ENCODE measurements at regions not wholly inside any gene's neighbourhood (a gene's known extent, or its start where the extent isn't known, plus 50 kb on each side); places are given as distances from the start of the nearest gene placed in this dataset.
A peak's percentile ranks its signal among the peaks of the same experiment; 100 is the strongest.
"Not testable (repeated sequence)": the region's sequence is repeated elsewhere in the genome, so short reads cannot be mapped to it uniquely, and the experiment has no call there.

GRCh38 chr2:87319705-87320104 is 298.1 kb upstream of the PLGLB1 start:
- DNase-seq = not testable (repeated sequence)

GRCh38 chr2:87321201-87321600 is 299.6 kb upstream of the PLGLB1 start:
- DNase-seq = not testable (repeated sequence)

- DNase-seq = peak; percentile 9
Observed at GRCh38 chr2:87324335-87325041, 302.8 kb upstream of the PLGLB1 start.

GRCh38 chr2:87325042-87325910 is 303.6 kb upstream of the PLGLB1 start:
- not testable (repeated sequence) for DNase-seq

- not testable (repeated sequence) for DNase-seq
Observed at GRCh38 chr2:87325911-87326294, 304.3 kb upstream of the PLGLB1 start.

GRCh38 chr2:87326754-87327153 is 305.1 kb upstream of the PLGLB1 start:
- not testable (repeated sequence) for DNase-seq

- DNase-seq = not testable (repeated sequence)
Observed at GRCh38 chr2:87327648-87328371, 306.2 kb upstream of the PLGLB1 start.

- DNase-seq = not testable (repeated sequence)
Observed at GRCh38 chr2:87329529-87329928, 307.9 kb upstream of the PLGLB1 start.

GRCh38 chr2:87330486-87330885 is 308.8 kb upstream of the PLGLB1 start:
- DNase-seq = not testable (repeated sequence)

GRCh38 chr2:87331940-87332583 is 310.4 kb upstream of the PLGLB1 start:
- not testable (repeated sequence) for DNase-seq

GRCh38 chr2:87334888-87335287 is 313.2 kb upstream of the PLGLB1 start:
- DNase-seq = not testable (repeated sequence)

GRCh38 chr2:87338998-87339397 is 317.4 kb upstream of the PLGLB1 start:
- DNase-seq = not testable (repeated sequence)

- peak; percentile 68 for DNase-seq
Observed at GRCh38 chr2:87341601-87342014, 320.0 kb upstream of the PLGLB1 start.

- not testable (repeated sequence) for DNase-seq
Observed at GRCh38 chr2:87342175-87342574, 320.5 kb upstream of the PLGLB1 start.

GRCh38 chr2:87343347-87343746 is 321.7 kb upstream of the PLGLB1 start:
- DNase-seq = not testable (repeated sequence)

GRCh38 chr2:87345283-87345682 is 323.6 kb upstream of the PLGLB1 start:
- not testable (repeated sequence) for DNase-seq

- DNase-seq = not testable (repeated sequence)
Observed at GRCh38 chr2:87348556-87348955, 326.9 kb upstream of the PLGLB1 start.

- DNase-seq = not testable (repeated sequence)
Observed at GRCh38 chr2:87349006-87349405, 327.4 kb upstream of the PLGLB1 start.

- not testable (repeated sequence) for DNase-seq
Observed at GRCh38 chr2:87352178-87352934, 330.7 kb upstream of the PLGLB1 start.

- not testable (repeated sequence) for DNase-seq
Observed at GRCh38 chr2:87353408-87353807, 331.8 kb upstream of the PLGLB1 start.

- DNase-seq = not testable (repeated sequence)
Observed at GRCh38 chr2:87354102-87354501, 332.5 kb upstream of the PLGLB1 start.

GRCh38 chr2:87360250-87360649 is 338.6 kb upstream of the PLGLB1 start:
- not testable (repeated sequence) for DNase-seq

Measured in CD4-positive, alpha-beta T cell treated with Interleukin-10 for 1 hour (primary cell).